SK-N-MC (cell line): ENCODE measurements at regions not wholly inside any gene's neighbourhood (a gene's known extent, or its start where the extent isn't known, plus 50 kb on each side); places are given as distances from the start of the nearest gene placed in this dataset.

Source experiments
- EZH2 ChIP-seq: fragments of 200-600 bp; sonication (generic); IDR thresholded peaks from one replicate; pipeline ENCODE4 v1.6.1; 2017; ENCODE audit warnings: antibody characterized with exemption
- POLR2AphosphoS5 ChIP-seq: IDR thresholded peaks from 2 replicates; pipeline ENCODE4 v1.6.1; 2012; ENCODE audit warnings: mild to moderate bottlenecking, low read depth, low read length, borderline replicate concordance

- TF ChIP-seq EZH2 (no peak), POLR2AphosphoS5 (no peak)
Observed at GRCh38 chr1:201645956-201646355, 107.0 kb downstream of the NAV1 start.
